HCT116 (cell line): ENCODE measurements at regions not wholly inside any gene's neighbourhood (a gene's known extent, or its start where the extent isn't known, plus 50 kb on each side); places are given as distances from the start of the nearest gene placed in this dataset.

Experiments
- ATAC-seq: fragments of 200-7000 bp; cut with Tn5 transposase; 2 replicates; pipeline ENCODE4 v1.9.1; 2020; ENCODE audit warnings: mild to moderate bottlenecking, moderate library complexity
- BruUV-seq: library from RNA; stranded (reverse); fragments of 400-500 nt; replicated peaks from 2 replicates; lab custom pipeline; 2021; lab: Mats Ljungman, UMichigan
- CTCF ChIA-PET: fragments of 300-600 bp; sonication (Branson Sonifier 250); formaldehyde crosslinking; loops from one replicate; lab custom pipeline; 2021; ENCODE audit warnings: antibody characterized with exemption; lab: Charles Lee
- POLR2A ChIA-PET: fragments of 300-600, 350-600 bp; sonication (Branson Sonifier 250); formaldehyde crosslinking; loops from one replicate; lab custom pipeline; 2021; ENCODE audit warnings: antibody characterized with exemption; lab: Charles Lee
- RAD21 ChIA-PET, 2 experiments: fragments of 300-600 bp; sonication (Branson Sonifier 250); formaldehyde crosslinking; loops; one replicate each; lab custom pipeline; 2023; ENCODE audit warnings: low total read pairs in 2 of 2; ENCODE audit not compliant: uncharacterized antibody in 2 of 2, unreplicated experiment in 2 of 2, low non-redundant PET in 1 of 2; lab: Charles Lee
- DNase-seq: peaks from one replicate; pipeline ENCODE4 v3.0.0-alpha.2; 2010; ENCODE audit warnings: low read depth, low spot score
- H2AFZ ChIP-seq: fragments of 200-600 bp; shearing (Covaris generic), sonication (generic); 2 replicates; pipeline ENCODE4 v1.6.1; 2017; ENCODE audit warnings: low read depth, mixed run types, mixed read lengths, antibody characterized with exemption, low read length; ENCODE audit not compliant: poor library complexity, severe bottlenecking
- H3K27ac ChIP-seq: 2 replicates; pipeline ENCODE4 v1.5.1; 2012; ENCODE audit warnings: low read depth, low read length
- H3K27me3 ChIP-seq: fragments of 200-600 bp; sonication (generic); 2 replicates; pipeline ENCODE4 v1.6.1; 2016; ENCODE audit warnings: mixed run types, low read length, mixed read lengths; ENCODE audit not compliant: insufficient read depth
- H3K36me3 ChIP-seq, 2 experiments: fragments of 200-500 bp in 1 of 2; fragments of 200-600 bp in 1 of 2; sonication (Bioruptor generic) in 1 of 2; sonication (generic) in 1 of 2; 2 replicates each; pipeline versions ENCODE4 v1.5.1 to v1.6.1; 2014 to 2016; ENCODE audit warnings: low read length in 2 of 2, inconsistent platforms in 1 of 2, mixed read lengths in 1 of 2, mixed run types in 1 of 2; ENCODE audit not compliant: insufficient read depth in 2 of 2, control insufficient read depth in 1 of 2
- H3K4me1 ChIP-seq, 2 experiments: fragments of 200-600 bp in 1 of 2; sonication (generic) in 1 of 2; 2 replicates each; pipeline versions ENCODE4 v1.5.1 to v1.6.1; 2012 to 2017; ENCODE audit warnings: low read length in 2 of 2, inconsistent platforms in 1 of 2, mild to moderate bottlenecking in 1 of 2, mixed read lengths in 1 of 2, mixed run types in 1 of 2, moderate library complexity in 1 of 2; ENCODE audit not compliant: insufficient read depth in 2 of 2, control insufficient read depth in 1 of 2
- H3K4me2 ChIP-seq: fragments of 200-600 bp; sonication (generic); 2 replicates; pipeline ENCODE4 v1.6.1; 2017; ENCODE audit warnings: mixed run types, low read length, mixed read lengths
- H3K4me3 ChIP-seq, 2 experiments: fragments of 200-600 bp in 1 of 2; sonication (generic) in 1 of 2; replicated peaks in 1 of 2; 2 replicates each; pipeline ENCODE4 v1.5.1; 2011 to 2016; ENCODE audit warnings: low read length in 2 of 2, control low read depth in 1 of 2, low read depth in 1 of 2, mild to moderate bottlenecking in 1 of 2, mixed read lengths in 1 of 2, mixed run types in 1 of 2
- H3K79me2 ChIP-seq: fragments of 200-600 bp; sonication (generic); 2 replicates; pipeline ENCODE4 v1.6.1; 2017; ENCODE audit warnings: mild to moderate bottlenecking, mixed run types, low read length, moderate library complexity, mixed read lengths; ENCODE audit not compliant: insufficient read depth
- H3K9ac ChIP-seq: fragments of 200-600 bp; sonication (generic); 2 replicates; pipeline ENCODE4 v1.6.1; 2016; ENCODE audit warnings: low read length, mixed read lengths
- H3K9me2 ChIP-seq: fragments of 200-600 bp; sonication (generic), shearing (Covaris generic); 2 replicates; pipeline ENCODE4 v1.6.1; 2017; ENCODE audit warnings: mixed run types, mild to moderate bottlenecking, moderate library complexity; ENCODE audit not compliant: insufficient read depth
- H3K9me3 ChIP-seq, 2 experiments: fragments of 200-500 bp in 1 of 2; fragments of 200-600 bp in 1 of 2; sonication (Bioruptor generic) in 1 of 2; sonication (generic) in 1 of 2; 2 replicates each; pipeline ENCODE4 v1.6.1; 2014 to 2017; ENCODE audit warnings: low read length in 2 of 2, mixed read lengths in 2 of 2, inconsistent platforms in 1 of 2, low read depth in 1 of 2, mild to moderate bottlenecking in 1 of 2, mixed run types in 1 of 2, moderate library complexity in 1 of 2; ENCODE audit not compliant: control insufficient read depth in 1 of 2, insufficient read depth in 1 of 2
- H4K20me1 ChIP-seq: fragments of 200-600 bp; sonication (generic), shearing (Covaris generic); 2 replicates; pipeline ENCODE4 v1.6.1; 2017; ENCODE audit warnings: mixed run types, mild to moderate bottlenecking, moderate library complexity; ENCODE audit not compliant: insufficient read depth
- CEBPB ChIP-seq: IDR thresholded peaks from 2 replicates; pipeline ENCODE4 v1.6.1; 2012; ENCODE audit warnings: low read depth
- ELF1 ChIP-seq: IDR thresholded peaks from 2 replicates; pipeline ENCODE4 v1.6.1; 2012; ENCODE audit warnings: low read depth, borderline replicate concordance
- FOSL1 ChIP-seq: IDR thresholded peaks from 2 replicates; pipeline ENCODE4 v1.6.1; 2012; ENCODE audit warnings: low read depth
- RAD21 ChIP-seq: IDR thresholded peaks from 2 replicates; pipeline ENCODE4 v1.6.1; 2012; ENCODE audit warnings: low read depth, mild to moderate bottlenecking
- SIN3A ChIP-seq: IDR thresholded peaks from 2 replicates; pipeline ENCODE4 v1.6.1; 2012; ENCODE audit warnings: low read depth
- ZFX ChIP-seq: fragments of 450-650 bp; IDR thresholded peaks from 2 replicates; pipeline ENCODE4 v1.6.1; 2017
- intact Hi-C: fragments of 100-400 bp; cut with micrococcal nuclease; formaldehyde crosslinking; loops from 2 replicates; pipeline ENCODE4 v1.10.0; 2022
- TF ChIP-seq, protein P1 (sequence below), 3 experiments: fragments of 200-600 bp in 1 of 3; sonication (generic) in 1 of 3; IDR thresholded peaks in 2 of 3; conservative IDR thresholded peaks in 1 of 3; 2 replicates each; pipeline ENCODE4 v1.5.1; 2012 to 2017; ENCODE audit warnings: low read depth in 2 of 3, low read length in 2 of 3, antibody characterized with exemption in 1 of 3, borderline replicate concordance in 1 of 3, control low read depth in 1 of 3, mild to moderate bottlenecking in 1 of 3, mixed read lengths in 1 of 3, mixed run types in 1 of 3, moderate library complexity in 1 of 3; ENCODE audit not compliant: insufficient read depth in 1 of 3
- TF ChIP-seq, protein P2 (sequence below): IDR thresholded peaks from 2 replicates; pipeline ENCODE4 v1.6.1; 2012; ENCODE audit warnings: low read depth
- TF ChIP-seq, protein P3 (sequence below): IDR thresholded peaks from 2 replicates; pipeline ENCODE4 v1.6.1; 2012

DNA sequence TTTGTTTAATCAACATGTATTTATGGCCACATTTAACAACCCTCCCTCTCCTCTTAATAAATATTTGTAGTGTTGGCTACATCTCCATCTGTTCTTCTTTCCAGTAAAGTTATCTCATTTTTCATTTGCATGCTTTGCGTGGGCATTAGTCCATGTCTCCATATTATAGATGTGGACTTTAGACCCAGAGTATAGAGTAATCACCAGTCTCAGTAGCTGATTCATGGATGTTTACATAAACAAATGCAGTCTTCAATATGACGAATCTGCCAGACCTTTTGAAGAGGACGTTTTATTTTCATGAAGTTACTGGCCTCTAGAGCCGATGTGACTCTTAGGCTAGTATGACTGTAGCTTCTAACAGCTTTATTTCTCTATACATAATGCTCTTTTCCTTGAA is 1546.2 kb downstream of the OLFM4 start:
- Histone ChIP-seq H3K9me2 (no peaks in the 10 kb centered on the region), H3K79me2 (no peaks in the 10 kb centered on the region)
- no peak for ATAC-seq
- TF ChIP-seq FOSL1, result no peak
- TF ChIP-seq SIN3A, result no peak
- TF ChIP-seq CEBPB, result no peak
- TF ChIP-seq, protein P1, sequence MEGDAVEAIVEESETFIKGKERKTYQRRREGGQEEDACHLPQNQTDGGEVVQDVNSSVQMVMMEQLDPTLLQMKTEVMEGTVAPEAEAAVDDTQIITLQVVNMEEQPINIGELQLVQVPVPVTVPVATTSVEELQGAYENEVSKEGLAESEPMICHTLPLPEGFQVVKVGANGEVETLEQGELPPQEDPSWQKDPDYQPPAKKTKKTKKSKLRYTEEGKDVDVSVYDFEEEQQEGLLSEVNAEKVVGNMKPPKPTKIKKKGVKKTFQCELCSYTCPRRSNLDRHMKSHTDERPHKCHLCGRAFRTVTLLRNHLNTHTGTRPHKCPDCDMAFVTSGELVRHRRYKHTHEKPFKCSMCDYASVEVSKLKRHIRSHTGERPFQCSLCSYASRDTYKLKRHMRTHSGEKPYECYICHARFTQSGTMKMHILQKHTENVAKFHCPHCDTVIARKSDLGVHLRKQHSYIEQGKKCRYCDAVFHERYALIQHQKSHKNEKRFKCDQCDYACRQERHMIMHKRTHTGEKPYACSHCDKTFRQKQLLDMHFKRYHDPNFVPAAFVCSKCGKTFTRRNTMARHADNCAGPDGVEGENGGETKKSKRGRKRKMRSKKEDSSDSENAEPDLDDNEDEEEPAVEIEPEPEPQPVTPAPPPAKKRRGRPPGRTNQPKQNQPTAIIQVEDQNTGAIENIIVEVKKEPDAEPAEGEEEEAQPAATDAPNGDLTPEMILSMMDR (IDR thresholded peaks at IDR 0.05 in 2 of 3, conservative IDR thresholded peaks at IDR 0.05 in 1 of 3; ENCODE audit: borderline replicate concordance in 1 of 3, insufficient read depth in 1 of 3, low read depth in 2 of 3, low read length in 2 of 3), result no peak
- no peak for TF ChIP-seq RAD21
- TF ChIP-seq ZFX, result no peak
- TF ChIP-seq, protein P2, sequence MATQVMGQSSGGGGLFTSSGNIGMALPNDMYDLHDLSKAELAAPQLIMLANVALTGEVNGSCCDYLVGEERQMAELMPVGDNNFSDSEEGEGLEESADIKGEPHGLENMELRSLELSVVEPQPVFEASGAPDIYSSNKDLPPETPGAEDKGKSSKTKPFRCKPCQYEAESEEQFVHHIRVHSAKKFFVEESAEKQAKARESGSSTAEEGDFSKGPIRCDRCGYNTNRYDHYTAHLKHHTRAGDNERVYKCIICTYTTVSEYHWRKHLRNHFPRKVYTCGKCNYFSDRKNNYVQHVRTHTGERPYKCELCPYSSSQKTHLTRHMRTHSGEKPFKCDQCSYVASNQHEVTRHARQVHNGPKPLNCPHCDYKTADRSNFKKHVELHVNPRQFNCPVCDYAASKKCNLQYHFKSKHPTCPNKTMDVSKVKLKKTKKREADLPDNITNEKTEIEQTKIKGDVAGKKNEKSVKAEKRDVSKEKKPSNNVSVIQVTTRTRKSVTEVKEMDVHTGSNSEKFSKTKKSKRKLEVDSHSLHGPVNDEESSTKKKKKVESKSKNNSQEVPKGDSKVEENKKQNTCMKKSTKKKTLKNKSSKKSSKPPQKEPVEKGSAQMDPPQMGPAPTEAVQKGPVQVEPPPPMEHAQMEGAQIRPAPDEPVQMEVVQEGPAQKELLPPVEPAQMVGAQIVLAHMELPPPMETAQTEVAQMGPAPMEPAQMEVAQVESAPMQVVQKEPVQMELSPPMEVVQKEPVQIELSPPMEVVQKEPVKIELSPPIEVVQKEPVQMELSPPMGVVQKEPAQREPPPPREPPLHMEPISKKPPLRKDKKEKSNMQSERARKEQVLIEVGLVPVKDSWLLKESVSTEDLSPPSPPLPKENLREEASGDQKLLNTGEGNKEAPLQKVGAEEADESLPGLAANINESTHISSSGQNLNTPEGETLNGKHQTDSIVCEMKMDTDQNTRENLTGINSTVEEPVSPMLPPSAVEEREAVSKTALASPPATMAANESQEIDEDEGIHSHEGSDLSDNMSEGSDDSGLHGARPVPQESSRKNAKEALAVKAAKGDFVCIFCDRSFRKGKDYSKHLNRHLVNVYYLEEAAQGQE, result no peak
- no peak for TF ChIP-seq ELF1
- TF ChIP-seq, protein P3, sequence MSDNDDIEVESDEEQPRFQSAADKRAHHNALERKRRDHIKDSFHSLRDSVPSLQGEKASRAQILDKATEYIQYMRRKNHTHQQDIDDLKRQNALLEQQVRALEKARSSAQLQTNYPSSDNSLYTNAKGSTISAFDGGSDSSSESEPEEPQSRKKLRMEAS, result no peak
- TF ChIP-seq, all 23 proteins: peak for 0
- peaks cover 3 to 7% of the 10 kb centered on the region in 2 experiments; a peak in 2 of 4 replicates for H3K9me3 ChIP-seq
- H3K4me1 ChIP-seq, result no peaks in the 10 kb centered on the region
- H4K20me1 ChIP-seq, result no peaks in the 10 kb centered on the region
- no peaks in the 10 kb centered on the region for H3K27me3 ChIP-seq
- no peak for DNase-seq
- intact Hi-C loops, result no loop called here
- H3K4me3 ChIP-seq, result no peak overlapping the region
- ChIA-PET RAD21 (no interaction called here), POLR2A (no interaction called here), CTCF (no interaction called here)
- no peak overlapping the region for H3K4me2 ChIP-seq
- no peaks in the 10 kb centered on the region for H3K36me3 ChIP-seq
- no peak overlapping the region for H3K9ac ChIP-seq
- BruUV-seq, result no TSS peak
- H2AFZ ChIP-seq, result no peak overlapping the region
- H3K27ac ChIP-seq, result no peak overlapping the region
